Dedifferentiated amniotic fluid mesenchymal stem cell (primary cell): ENCODE measurements at regions not wholly inside any gene's neighbourhood (a gene's known extent, or its start where the extent isn't known, plus 50 kb on each side); places are given as distances from the start of the nearest gene placed in this dataset.
"Not testable (repeated sequence)": the region's sequence is repeated elsewhere in the genome, so short reads cannot be mapped to it uniquely, and the experiment has no call there.

Experiments used
- DNase-seq: peaks from one replicate; pipeline ENCODE4 v3.0.0-alpha.2; 2016; ENCODE audit errors: extremely low spot score

DNA sequence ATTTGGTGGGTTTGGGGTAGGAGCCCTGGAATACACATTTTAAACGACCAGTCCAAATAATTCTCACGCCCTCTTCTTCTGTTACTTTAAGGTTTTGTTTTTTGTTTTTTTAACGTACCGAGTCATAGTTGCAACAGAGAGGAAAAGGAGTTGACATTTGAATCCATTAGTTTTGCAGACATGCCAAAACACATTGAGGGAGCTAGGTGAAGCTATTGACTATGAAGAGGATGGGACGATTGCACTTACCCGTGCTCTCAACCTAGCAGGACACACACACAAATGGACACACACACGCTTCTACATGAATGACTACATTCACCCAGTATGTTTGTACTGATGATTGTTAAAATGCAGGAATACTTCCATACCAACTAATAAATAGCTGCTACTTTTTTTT is 54.3 kb upstream of the CIT start:
- DNase-seq = no peak

- no peak for DNase-seq
Measured at GRCh38 chr12:119932921-119933320, 55.8 kb upstream of the CIT start.

GRCh38 chr12:119934780-119935179 is 54.3 kb upstream of the BICDL1 start:
- not testable (repeated sequence) for DNase-seq

- DNase-seq = no peak
Measured at GRCh38 chr12:119936705-119937311, 52.2 kb upstream of the BICDL1 start.

- peak; percentile 52 for DNase-seq
Measured at GRCh38 chr12:119938049-119938667, 50.9 kb upstream of the BICDL1 start.
